ENCODE measurements at regions not wholly inside any gene's neighbourhood (a gene's known extent, or its start where the extent isn't known, plus 50 kb on each side); places are given as distances from the start of the nearest gene placed in this dataset.
"Not testable (repeated sequence)": the region's sequence is repeated elsewhere in the genome, so short reads cannot be mapped to it uniquely, and the experiment has no call there.

GRCh38 chr1:98288494-98288893 lies 367.7 kb upstream of the DPYD start:
- H3K9me3 ChIP-seq (replicated peaks) = no peaks in the 10 kb centered on the region
- DNase-seq (ENCODE audit: low read depth in 1 of 2, low spot score in 2 of 2) = no peak
- H3K4me1 ChIP-seq (replicated peaks) = no peaks in the 10 kb centered on the region
- H3K27me3 ChIP-seq (replicated peaks) = no peaks in the 10 kb centered on the region; the same call in 1 of the 2 replicates
- no peaks in the 10 kb centered on the region for H3K36me3 ChIP-seq
- no peak overlapping the region for H3K27ac ChIP-seq
- H3K4me3 ChIP-seq = no peak overlapping the region

- Histone ChIP-seq H3K27me3 (replicated peaks) (no peaks in the 10 kb centered on the region; the same call in 1 of the 2 replicates), H3K27ac (no peak overlapping the region), H3K36me3 (no peaks in the 10 kb centered on the region), H3K4me1 (replicated peaks) (no peaks in the 10 kb centered on the region), H3K4me3 (no peak overlapping the region), H3K9me3 (replicated peaks) (no peaks in the 10 kb centered on the region)
- DNase-seq (ENCODE audit: low read depth in 1 of 2, low spot score in 2 of 2) = no peak
Observed at GRCh38 chr1:98287626-98288025, 366.8 kb upstream of the DPYD start.

- no peaks in the 10 kb centered on the region for H3K9me3 ChIP-seq (replicated peaks)
- no peaks in the 10 kb centered on the region; the same call in 1 of the 2 replicates for H3K27me3 ChIP-seq (replicated peaks)
- no peak overlapping the region for H3K27ac ChIP-seq
- no peak for DNase-seq (ENCODE audit: low read depth in 1 of 2, low spot score in 2 of 2)
- H3K4me1 ChIP-seq (replicated peaks) = no peaks in the 10 kb centered on the region
- no peaks in the 10 kb centered on the region for H3K36me3 ChIP-seq
- H3K4me3 ChIP-seq = no peak overlapping the region
Observed at GRCh38 chr1:98286656-98287055, 365.8 kb upstream of the DPYD start.

- not testable (repeated sequence) for H3K9me3 ChIP-seq (replicated peaks); H3K27me3 ChIP-seq (replicated peaks); H3K4me3 ChIP-seq; H3K36me3 ChIP-seq; DNase-seq (ENCODE audit: low read depth in 1 of 2, low spot score in 2 of 2); H3K27ac ChIP-seq; H3K4me1 ChIP-seq (replicated peaks)
Observed at GRCh38 chr1:98285286-98285685, 364.5 kb upstream of the DPYD start.

GRCh38 chr1:98280049-98280448 lies 359.2 kb upstream of the DPYD start:
- peaks cover 9% of the 10 kb centered on the region; the same call in 1 of the 2 replicates for H3K4me1 ChIP-seq (replicated peaks)
- H3K9me3 ChIP-seq (replicated peaks) = no peaks in the 10 kb centered on the region
- no peaks in the 10 kb centered on the region for H3K27me3 ChIP-seq (replicated peaks)
- no peak overlapping the region for H3K27ac ChIP-seq
- no peak overlapping the region for H3K4me3 ChIP-seq
- H3K36me3 ChIP-seq = no peaks in the 10 kb centered on the region
- no peak for DNase-seq (ENCODE audit: low read depth in 1 of 2, low spot score in 2 of 2)

- Histone ChIP-seq H3K4me1 (replicated peaks) (peaks cover 9% of the 10 kb centered on the region; the same call in 1 of the 2 replicates), H3K27me3 (replicated peaks) (no peaks in the 10 kb centered on the region), H3K27ac (no peak overlapping the region), H3K4me3 (no peak overlapping the region), H3K9me3 (replicated peaks) (no peaks in the 10 kb centered on the region), H3K36me3 (no peaks in the 10 kb centered on the region)
- DNase-seq (ENCODE audit: low read depth in 1 of 2, low spot score in 2 of 2) = no peak
Observed at GRCh38 chr1:98278055-98278454, 357.2 kb upstream of the DPYD start.

- Histone ChIP-seq H3K4me3 (no peak overlapping the region), H3K27me3 (replicated peaks) (no peaks in the 10 kb centered on the region), H3K4me1 (replicated peaks) (peaks cover 9% of the 10 kb centered on the region; the same call in 1 of the 2 replicates), H3K36me3 (no peaks in the 10 kb centered on the region), H3K9me3 (replicated peaks) (no peaks in the 10 kb centered on the region), H3K27ac (0 out of 2 replicates have a peak overlapping the region, but pooled peaks have one; percentile 27)
- peak in 1 of 2 experiments; percentile 16 for DNase-seq (ENCODE audit: low read depth in 1 of 2, low spot score in 2 of 2)
Observed at GRCh38 chr1:98277118-98277517, 356.3 kb upstream of the DPYD start.

GRCh38 chr1:98276514-98276913 lies 355.7 kb upstream of the DPYD start:
- no peak overlapping the region for H3K27ac ChIP-seq
- H3K4me3 ChIP-seq = no peak overlapping the region
- no peaks in the 10 kb centered on the region for H3K36me3 ChIP-seq
- no peaks in the 10 kb centered on the region for H3K9me3 ChIP-seq (replicated peaks)
- no peak for DNase-seq (ENCODE audit: low read depth in 1 of 2, low spot score in 2 of 2)
- peaks cover 9% of the 10 kb centered on the region; the same call in 1 of the 2 replicates for H3K4me1 ChIP-seq (replicated peaks)
- no peaks in the 10 kb centered on the region for H3K27me3 ChIP-seq (replicated peaks)

- Histone ChIP-seq H3K27ac (no peak overlapping the region), H3K36me3 (no peaks in the 10 kb centered on the region), H3K9me3 (replicated peaks) (no peaks in the 10 kb centered on the region), H3K4me1 (replicated peaks) (peaks cover 10% of the 10 kb centered on the region), H3K4me3 (no peak overlapping the region), H3K27me3 (replicated peaks) (no peaks in the 10 kb centered on the region)
- DNase-seq (ENCODE audit: low read depth in 1 of 2, low spot score in 2 of 2) = no peak
Observed at GRCh38 chr1:98268316-98268715, 347.5 kb upstream of the DPYD start.

GRCh38 chr1:98267423-98267822 lies 346.6 kb upstream of the DPYD start:
- Histone ChIP-seq H3K27ac (no peak overlapping the region), H3K27me3 (replicated peaks) (no peaks in the 10 kb centered on the region), H3K4me1 (replicated peaks) (peaks cover 15% of the 10 kb centered on the region), H3K9me3 (replicated peaks) (no peaks in the 10 kb centered on the region), H3K4me3 (no peak overlapping the region), H3K36me3 (no peaks in the 10 kb centered on the region)
- DNase-seq (ENCODE audit: low read depth in 1 of 2, low spot score in 2 of 2) = no peak

GRCh38 chr1:98264727-98265126 lies 343.9 kb upstream of the DPYD start:
- H3K36me3 ChIP-seq = no peaks in the 10 kb centered on the region
- DNase-seq (ENCODE audit: low read depth in 1 of 2, low spot score in 2 of 2) = no peak
- peaks cover 15% of the 10 kb centered on the region for H3K4me1 ChIP-seq (replicated peaks)
- no peak overlapping the region for H3K4me3 ChIP-seq
- no peaks in the 10 kb centered on the region for H3K27me3 ChIP-seq (replicated peaks)
- H3K9me3 ChIP-seq (replicated peaks) = no peaks in the 10 kb centered on the region
- peak overlapping the region; percentile 82 for H3K27ac ChIP-seq

- Histone ChIP-seq H3K36me3 (no peaks in the 10 kb centered on the region), H3K4me1 (replicated peaks) (peaks cover 15% of the 10 kb centered on the region), H3K9me3 (replicated peaks) (no peaks in the 10 kb centered on the region), H3K4me3 (no peak overlapping the region), H3K27me3 (replicated peaks) (no peaks in the 10 kb centered on the region), H3K27ac (no peak overlapping the region)
- DNase-seq (ENCODE audit: low read depth in 1 of 2, low spot score in 2 of 2) = no peak
Observed at GRCh38 chr1:98260839-98261238, 340.0 kb upstream of the DPYD start.

- Histone ChIP-seq H3K9me3 (replicated peaks) (no peaks in the 10 kb centered on the region), H3K4me3 (no peak overlapping the region), H3K4me1 (replicated peaks) (peaks cover 15% of the 10 kb centered on the region), H3K27ac (no peak overlapping the region), H3K27me3 (replicated peaks) (no peaks in the 10 kb centered on the region), H3K36me3 (no peaks in the 10 kb centered on the region)
- no peak for DNase-seq (ENCODE audit: low read depth in 1 of 2, low spot score in 2 of 2)
Observed at GRCh38 chr1:98260412-98260811, 339.6 kb upstream of the DPYD start.

GRCh38 chr1:98256700-98257099 lies 335.9 kb upstream of the DPYD start:
- Histone ChIP-seq H3K36me3 (no peaks in the 10 kb centered on the region), H3K9me3 (replicated peaks) (no peaks in the 10 kb centered on the region)
- DNase-seq (ENCODE audit: low read depth in 1 of 2, low spot score in 2 of 2) = no peak

GRCh38 chr1:98253145-98253544 lies 332.3 kb upstream of the DPYD start:
- H3K4me3 ChIP-seq = no peak overlapping the region
- H3K36me3 ChIP-seq = no peaks in the 10 kb centered on the region

More at GRCh38 chr1:98256700-98257099, 335.9 kb upstream of the DPYD start:
- Histone ChIP-seq H3K4me1 (replicated peaks) (no peaks in the 10 kb centered on the region), H3K27ac (no peak overlapping the region), H3K27me3 (replicated peaks) (no peaks in the 10 kb centered on the region), H3K4me3 (no peak overlapping the region)

More at GRCh38 chr1:98253145-98253544, 332.3 kb upstream of the DPYD start:
- H3K4me1 ChIP-seq (replicated peaks) = no peaks in the 10 kb centered on the region
- DNase-seq (ENCODE audit: low read depth in 1 of 2, low spot score in 2 of 2) = no peak
- no peaks in the 10 kb centered on the region for H3K27me3 ChIP-seq (replicated peaks)
- H3K27ac ChIP-seq = no peak overlapping the region
- no peaks in the 10 kb centered on the region for H3K9me3 ChIP-seq (replicated peaks)
